A673 (cell line): ENCODE measurements at regions not wholly inside any gene's neighbourhood (a gene's known extent, or its start where the extent isn't known, plus 50 kb on each side); places are given as distances from the start of the nearest gene placed in this dataset.

ENCODE experiments used
- EZH2 ChIP-seq: fragments of 200-600 bp; sonication (generic); IDR thresholded peaks from 2 replicates; pipeline ENCODE4 v1.6.1; 2017; ENCODE audit warnings: borderline replicate concordance, low read depth, mild to moderate bottlenecking, mixed read lengths, antibody characterized with exemption, low read length; ENCODE audit not compliant: poor library complexity, severe bottlenecking
- TF ChIP-seq, protein P1 (sequence below): fragments of 300-800, 200-600 bp; sonication (generic); conservative IDR thresholded peaks from 2 replicates; pipeline ENCODE4 v1.5.1; 2017; ENCODE audit warnings: low read depth, mild to moderate bottlenecking, antibody characterized with exemption, low read length, moderate library complexity, mixed read lengths

DNA sequence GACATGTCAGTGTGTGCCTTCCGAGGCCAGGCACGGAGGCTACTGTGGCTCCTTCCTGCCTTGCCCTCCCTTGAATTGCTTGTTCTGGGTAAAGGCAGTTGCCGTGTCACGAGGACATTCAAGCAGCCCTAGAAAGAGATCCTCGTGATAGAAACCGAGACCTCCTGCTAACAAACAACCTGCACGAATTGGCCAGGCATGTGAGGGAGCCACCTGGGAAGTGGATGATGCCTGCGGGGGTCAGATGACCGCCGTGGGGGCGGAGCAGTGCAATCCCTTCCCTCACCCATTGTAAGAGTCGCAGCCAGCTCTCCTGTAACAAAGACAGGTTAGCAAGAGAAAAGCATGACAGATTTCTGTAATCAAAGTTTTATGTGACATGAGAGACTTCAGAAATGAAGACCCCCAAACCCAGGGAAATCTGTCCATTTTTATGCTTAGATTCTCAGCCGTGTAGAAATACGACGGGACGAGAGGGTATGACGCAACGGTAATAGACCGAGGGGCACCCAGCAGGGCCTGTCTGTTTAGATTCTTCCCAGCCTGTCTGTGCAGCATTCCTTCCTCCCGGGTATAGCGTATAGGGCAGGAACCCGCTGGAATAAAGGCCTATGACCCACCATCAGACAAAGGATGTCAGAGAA is 241.7 kb downstream of the GATA3 start:
- TF ChIP-seq, protein P1, sequence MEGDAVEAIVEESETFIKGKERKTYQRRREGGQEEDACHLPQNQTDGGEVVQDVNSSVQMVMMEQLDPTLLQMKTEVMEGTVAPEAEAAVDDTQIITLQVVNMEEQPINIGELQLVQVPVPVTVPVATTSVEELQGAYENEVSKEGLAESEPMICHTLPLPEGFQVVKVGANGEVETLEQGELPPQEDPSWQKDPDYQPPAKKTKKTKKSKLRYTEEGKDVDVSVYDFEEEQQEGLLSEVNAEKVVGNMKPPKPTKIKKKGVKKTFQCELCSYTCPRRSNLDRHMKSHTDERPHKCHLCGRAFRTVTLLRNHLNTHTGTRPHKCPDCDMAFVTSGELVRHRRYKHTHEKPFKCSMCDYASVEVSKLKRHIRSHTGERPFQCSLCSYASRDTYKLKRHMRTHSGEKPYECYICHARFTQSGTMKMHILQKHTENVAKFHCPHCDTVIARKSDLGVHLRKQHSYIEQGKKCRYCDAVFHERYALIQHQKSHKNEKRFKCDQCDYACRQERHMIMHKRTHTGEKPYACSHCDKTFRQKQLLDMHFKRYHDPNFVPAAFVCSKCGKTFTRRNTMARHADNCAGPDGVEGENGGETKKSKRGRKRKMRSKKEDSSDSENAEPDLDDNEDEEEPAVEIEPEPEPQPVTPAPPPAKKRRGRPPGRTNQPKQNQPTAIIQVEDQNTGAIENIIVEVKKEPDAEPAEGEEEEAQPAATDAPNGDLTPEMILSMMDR, result no peak
- TF ChIP-seq EZH2, result no peak
